GM12878 (cell line): ENCODE measurements at regions not wholly inside any gene's neighbourhood (a gene's known extent, or its start where the extent isn't known, plus 50 kb on each side); places are given as distances from the start of the nearest gene placed in this dataset.

Experiments used
- ATAC-seq: fragments of 200-7000 bp; cut with Tn5 transposase; 3 replicates; pipeline ENCODE4 v1.9.1; 2020; ENCODE audit warnings: mild to moderate bottlenecking, moderate library complexity
- BruUV-seq: library from RNA; stranded (reverse); fragments of 400-500 nt; replicated peaks from 2 replicates; lab custom pipeline; 2021; lab: Mats Ljungman, UMichigan
- CTCF ChIA-PET: fragments of 300-600 bp; sonication (Branson Sonifier 250); formaldehyde crosslinking; extraction: SDS; loops from one replicate; lab custom pipeline; 2021; ENCODE audit warnings: inconsistent platforms; lab: Yijun Ruan, JAX
- POLR2A ChIA-PET: fragments of 350-600 bp; formaldehyde crosslinking; extraction: SDS; loops from one replicate; lab custom pipeline; 2021; ENCODE audit warnings: inconsistent platforms; lab: Charles Lee
- RAD21 ChIA-PET: fragments of 300-600 bp; sonication (Branson Sonifier 250); formaldehyde crosslinking; loops from one replicate; lab custom pipeline; 2023; ENCODE audit warnings: antibody characterized with exemption; ENCODE audit not compliant: unreplicated experiment; lab: Charles Lee
- SMC1A ChIA-PET: fragments of 300-600 bp; sonication (Branson Sonifier 250); formaldehyde crosslinking; loops from one replicate; lab custom pipeline; 2023; ENCODE audit not compliant: unreplicated experiment, uncharacterized antibody; lab: Charles Lee
- DNase-seq: peaks from one replicate; pipeline ENCODE4 v3.0.0-alpha.2; 2011; ENCODE audit warnings: low read depth, low spot score
- FAIRE-seq: peaks from 3 replicates; lab custom pipeline; 2011; peaks lifted over from hg19 to GRCh38; lab: Jason Lieb, UNC
- H2AFZ ChIP-seq: 2 replicates; pipeline ENCODE4 v1.6.0; 2011; ENCODE audit warnings: low read depth, low read length, control low read depth; ENCODE audit not compliant: control insufficient read depth
- H3K27ac ChIP-seq: 2 replicates; pipeline ENCODE4 v1.5.1; 2011; ENCODE audit warnings: control low read depth; ENCODE audit not compliant: control insufficient read depth, insufficient read depth
- H3K27me3 ChIP-seq, 2 experiments: replicated peaks in 1 of 2; 2 replicates each; pipeline versions ENCODE4 v1.6.0 to v1.6.1; 2011; ENCODE audit warnings: low read length in 1 of 2; ENCODE audit not compliant: control insufficient read depth in 2 of 2, insufficient read depth in 2 of 2
- H3K36me3 ChIP-seq, 2 experiments: 2 replicates each; pipeline ENCODE4 v1.5.1; 2011; ENCODE audit warnings: low read length in 1 of 2; ENCODE audit not compliant: control insufficient read depth in 2 of 2, insufficient read depth in 2 of 2
- H3K4me1 ChIP-seq: 2 replicates; pipeline ENCODE4 v1.6.1; 2011; ENCODE audit warnings: mild to moderate bottlenecking, low read length, moderate library complexity, mixed read lengths; ENCODE audit not compliant: control insufficient read depth, insufficient read depth
- H3K4me2 ChIP-seq: 2 replicates; pipeline ENCODE4 v1.6.0; 2011; ENCODE audit warnings: control low read depth; ENCODE audit not compliant: control insufficient read depth, insufficient read depth
- H3K4me3 ChIP-seq: fragments of 200-600 bp; sonication (generic); 2 replicates; pipeline ENCODE4 v1.5.1; 2016
- H3K79me2 ChIP-seq: 2 replicates; pipeline ENCODE4 v1.6.0; 2011; ENCODE audit warnings: low read length; ENCODE audit not compliant: control insufficient read depth, insufficient read depth
- H3K9ac ChIP-seq: 2 replicates; pipeline ENCODE4 v1.8.0; 2011; ENCODE audit warnings: low read length, control low read depth, mixed read lengths; ENCODE audit not compliant: control insufficient read depth, insufficient read depth
- H3K9me3 ChIP-seq: replicated peaks from 3 replicates; pipeline ENCODE4 v1.5.1; 2011; ENCODE audit warnings: mild to moderate bottlenecking, low read length; ENCODE audit not compliant: control insufficient read depth, insufficient read depth
- H4K20me1 ChIP-seq: 2 replicates; pipeline ENCODE4 v1.6.0; 2011; ENCODE audit not compliant: control insufficient read depth, insufficient read depth
- EGR1 ChIP-seq, 2 experiments: IDR thresholded peaks; 1 replicate in 1 of 2; 2 replicates in 1 of 2; pipeline ENCODE4 v1.6.1; 2011 to 2012; ENCODE audit warnings: low read depth in 2 of 2, low read length in 2 of 2, borderline replicate concordance in 1 of 2, mild to moderate bottlenecking in 1 of 2, moderate library complexity in 1 of 2
- KDM1A ChIP-seq: fragments of 200-600 bp; sonication (generic); IDR thresholded peaks from 2 replicates; pipeline ENCODE4 v1.6.1; 2016; ENCODE audit warnings: borderline replicate concordance
- MTA2 ChIP-seq: fragments of 450-650 bp; IDR thresholded peaks from 2 replicates; pipeline ENCODE4 v1.6.1; 2016; ENCODE audit warnings: low read depth, mild to moderate bottlenecking, moderate library complexity
- NR2C1 ChIP-seq: fragments of 450-650 bp; IDR thresholded peaks from 2 replicates; pipeline ENCODE4 v1.6.1; 2017; ENCODE audit warnings: antibody characterized with exemption, mild to moderate bottlenecking, moderate library complexity
- PAX5 ChIP-seq: IDR thresholded peaks from 2 replicates; pipeline ENCODE4 v1.6.1; 2011; ENCODE audit warnings: low read depth, low read length, borderline replicate concordance
- PML ChIP-seq: IDR thresholded peaks from 2 replicates; pipeline ENCODE4 v1.6.1; 2012; ENCODE audit warnings: low read length, inconsistent platforms
- RAD21 ChIP-seq: IDR thresholded peaks from 2 replicates; pipeline ENCODE4 v1.6.1; 2011; ENCODE audit warnings: mild to moderate bottlenecking, low read depth, low read length, moderate library complexity; ENCODE audit not compliant: insufficient read depth
- RCOR1 ChIP-seq: conservative IDR thresholded peaks from 2 replicates; pipeline ENCODE4 v1.6.1; 2012; ENCODE audit warnings: low read depth, low read length, improper control_type of control experiment
- SPI1 ChIP-seq: IDR thresholded peaks from 2 replicates; pipeline ENCODE4 v1.6.1; 2011; ENCODE audit warnings: low read depth, mild to moderate bottlenecking, low read length, moderate library complexity, borderline replicate concordance; ENCODE audit not compliant: insufficient read depth
- TAF1 ChIP-seq: IDR thresholded peaks from 2 replicates; pipeline ENCODE4 v1.6.1; 2011; ENCODE audit warnings: mild to moderate bottlenecking, low read depth, low read length, borderline replicate concordance
- TBL1XR1 ChIP-seq: IDR thresholded peaks from 2 replicates; pipeline ENCODE4 v1.6.1; 2012; ENCODE audit warnings: low read depth, low read length, improper control_type of control experiment
- ZZZ3 ChIP-seq: IDR thresholded peaks from 2 replicates; pipeline ENCODE4 v1.6.1; 2011; ENCODE audit warnings: low read depth; ENCODE audit not compliant: control insufficient read depth, insufficient read length
- WGBS: methylation state at CpG from one replicate; pipeline ENCODE4 v1.1.6; 2016; ENCODE audit warnings: low lambda C conversion rate; ENCODE audit not compliant: insufficient replicate concordance, insufficient coverage; ENCODE audit errors: missing lambda C conversion rate; 5-methylcytosine and 5-hydroxymethylcytosine counted together
- in situ Hi-C: fragments of 300-500 bp; cut with MboI; formaldehyde crosslinking; loops from 9 replicates; pipeline ENCODE4 v1.14.3; 2018; ENCODE audit warnings: mixed read lengths
- intact Hi-C: fragments of 100-400 bp; cut with micrococcal nuclease; formaldehyde crosslinking; loops from one replicate; pipeline ENCODE4 v1.14.2; 2022; ENCODE audit not compliant: unreplicated experiment
- TF ChIP-seq, protein P1 (sequence below): fragments of 450-650 bp; IDR thresholded peaks from 2 replicates; pipeline ENCODE4 v1.6.1; 2016; ENCODE audit warnings: mild to moderate bottlenecking, moderate library complexity, borderline replicate concordance
- TF ChIP-seq, protein P2 (sequence below): IDR thresholded peaks from 2 replicates; pipeline ENCODE4 v1.6.1; 2012; ENCODE audit warnings: low read depth, low read length, improper control_type of control experiment
- TF ChIP-seq, protein P3 (sequence below): IDR thresholded peaks from 2 replicates; pipeline ENCODE4 v1.6.1; 2011; ENCODE audit warnings: mild to moderate bottlenecking, low read depth, low read length, moderate library complexity; ENCODE audit not compliant: insufficient replicate concordance
- TF ChIP-seq, protein P4 (sequence below): fragments of 450-650 bp; IDR thresholded peaks from 2 replicates; pipeline ENCODE4 v1.6.1; 2017; ENCODE audit warnings: mild to moderate bottlenecking

DNA sequence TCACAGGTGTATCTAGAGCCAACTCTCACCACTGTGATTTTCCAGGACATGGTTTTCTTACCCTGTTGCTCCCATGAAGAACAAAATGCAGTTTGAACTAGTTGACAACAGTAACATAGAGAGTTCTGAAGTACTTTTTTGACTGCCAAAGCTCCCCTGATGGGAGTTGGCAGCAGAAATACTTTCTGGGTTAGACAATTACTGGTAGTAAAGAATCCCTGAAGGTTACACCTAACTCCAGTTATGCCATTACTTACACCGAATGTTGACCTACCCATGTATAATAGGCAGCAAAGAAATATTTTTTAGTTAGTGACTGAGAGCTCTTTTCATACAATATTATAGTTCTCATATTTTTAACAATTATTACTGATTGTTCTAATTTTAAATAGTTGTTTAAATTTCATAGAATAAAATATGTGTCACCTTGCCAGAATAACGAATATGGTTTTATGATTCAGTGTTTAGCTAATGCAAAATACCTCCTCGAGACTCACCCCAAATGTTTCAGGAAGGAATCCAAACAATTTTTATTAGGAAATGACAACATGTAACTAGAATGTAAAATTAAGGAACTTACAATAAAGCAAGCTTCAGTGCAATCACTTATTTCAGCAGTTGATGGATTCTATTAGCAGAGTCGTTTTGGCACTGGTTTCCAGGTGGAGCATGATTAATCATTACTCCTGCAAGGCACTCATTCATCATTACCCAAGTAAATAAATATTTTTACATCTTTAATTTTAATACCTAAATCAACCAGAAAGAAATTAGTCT lies 237.6 kb downstream of the MRPL39 start:
- no peak for DNase-seq
- RAD21 ChIA-PET: interaction anchor here (1.1 to 1.8 kb wide), 2 partner anchors 9 to 16 kb away, joined by 3 to 7 read pairs; no protein-coding TSS in a partner anchor
- H3K4me2 ChIP-seq: no peak overlapping the region
- H3K9me3 ChIP-seq: no peaks in the 10 kb centered on the region
- POLR2A ChIA-PET: no interaction called here
- no peaks in the 10 kb centered on the region for H3K4me1 ChIP-seq
- CTCF ChIA-PET: interaction anchor here (0.8 to 2.4 kb wide), 3 partner anchors 16 to 20 kb away, joined by 3 to 9 read pairs (median 4); no protein-coding TSS in a partner anchor
- no TSS peak for BruUV-seq
- H2AFZ ChIP-seq: no peak overlapping the region
- 70% methylated on average over 4 of the region's 4 CpGs for WGBS
- no peak for ATAC-seq
- no peaks in the 10 kb centered on the region for H4K20me1 ChIP-seq
- no peaks in the 10 kb centered on the region for H3K36me3 ChIP-seq
- SMC1A ChIA-PET: interaction anchor here (0.6 to 1.3 kb wide), 6 partner anchors 10 to 36 kb away, joined by 3 to 6 read pairs (median 4); no protein-coding TSS in a partner anchor
- H3K4me3 ChIP-seq: no peak overlapping the region
- no peaks in the 10 kb centered on the region for H3K79me2 ChIP-seq
- no peak overlapping the region for H3K27ac ChIP-seq
- H3K9ac ChIP-seq: no peak overlapping the region
- intact Hi-C loops: no loop called here
- no peak for FAIRE-seq
- H3K27me3 ChIP-seq: no peaks in the 10 kb centered on the region
- in situ Hi-C loops: no loop called here
- TF ChIP-seq NR2C1 (no peak), SPI1 (no peak), RCOR1 (no peak), EGR1 (IDR thresholded peaks at IDR 0.05; ENCODE audit: borderline replicate concordance in 1 of 2, low read depth in 2 of 2, low read length in 2 of 2) (no peak), RAD21 (no peak), TBL1XR1 (no peak), KDM1A (no peak), PAX5 (no peak), PML (no peak), ZZZ3 (no peak), MTA2 (no peak), TAF1 (no peak)
- TF ChIP-seq, protein P1, sequence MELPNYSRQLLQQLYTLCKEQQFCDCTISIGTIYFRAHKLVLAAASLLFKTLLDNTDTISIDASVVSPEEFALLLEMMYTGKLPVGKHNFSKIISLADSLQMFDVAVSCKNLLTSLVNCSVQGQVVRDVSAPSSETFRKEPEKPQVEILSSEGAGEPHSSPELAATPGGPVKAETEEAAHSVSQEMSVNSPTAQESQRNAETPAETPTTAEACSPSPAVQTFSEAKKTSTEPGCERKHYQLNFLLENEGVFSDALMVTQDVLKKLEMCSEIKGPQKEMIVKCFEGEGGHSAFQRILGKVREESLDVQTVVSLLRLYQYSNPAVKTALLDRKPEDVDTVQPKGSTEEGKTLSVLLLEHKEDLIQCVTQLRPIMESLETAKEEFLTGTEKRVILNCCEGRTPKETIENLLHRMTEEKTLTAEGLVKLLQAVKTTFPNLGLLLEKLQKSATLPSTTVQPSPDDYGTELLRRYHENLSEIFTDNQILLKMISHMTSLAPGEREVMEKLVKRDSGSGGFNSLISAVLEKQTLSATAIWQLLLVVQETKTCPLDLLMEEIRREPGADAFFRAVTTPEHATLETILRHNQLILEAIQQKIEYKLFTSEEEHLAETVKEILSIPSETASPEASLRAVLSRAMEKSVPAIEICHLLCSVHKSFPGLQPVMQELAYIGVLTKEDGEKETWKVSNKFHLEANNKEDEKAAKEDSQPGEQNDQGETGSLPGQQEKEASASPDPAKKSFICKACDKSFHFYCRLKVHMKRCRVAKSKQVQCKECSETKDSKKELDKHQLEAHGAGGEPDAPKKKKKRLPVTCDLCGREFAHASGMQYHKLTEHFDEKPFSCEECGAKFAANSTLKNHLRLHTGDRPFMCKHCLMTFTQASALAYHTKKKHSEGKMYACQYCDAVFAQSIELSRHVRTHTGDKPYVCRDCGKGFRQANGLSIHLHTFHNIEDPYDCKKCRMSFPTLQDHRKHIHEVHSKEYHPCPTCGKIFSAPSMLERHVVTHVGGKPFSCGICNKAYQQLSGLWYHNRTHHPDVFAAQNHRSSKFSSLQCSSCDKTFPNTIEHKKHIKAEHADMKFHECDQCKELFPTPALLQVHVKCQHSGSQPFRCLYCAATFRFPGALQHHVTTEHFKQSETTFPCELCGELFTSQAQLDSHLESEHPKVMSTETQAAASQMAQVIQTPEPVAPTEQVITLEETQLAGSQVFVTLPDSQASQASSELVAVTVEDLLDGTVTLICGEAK: no peak
- TF ChIP-seq, protein P2, sequence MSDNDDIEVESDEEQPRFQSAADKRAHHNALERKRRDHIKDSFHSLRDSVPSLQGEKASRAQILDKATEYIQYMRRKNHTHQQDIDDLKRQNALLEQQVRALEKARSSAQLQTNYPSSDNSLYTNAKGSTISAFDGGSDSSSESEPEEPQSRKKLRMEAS: no peak
- TF ChIP-seq, protein P3, sequence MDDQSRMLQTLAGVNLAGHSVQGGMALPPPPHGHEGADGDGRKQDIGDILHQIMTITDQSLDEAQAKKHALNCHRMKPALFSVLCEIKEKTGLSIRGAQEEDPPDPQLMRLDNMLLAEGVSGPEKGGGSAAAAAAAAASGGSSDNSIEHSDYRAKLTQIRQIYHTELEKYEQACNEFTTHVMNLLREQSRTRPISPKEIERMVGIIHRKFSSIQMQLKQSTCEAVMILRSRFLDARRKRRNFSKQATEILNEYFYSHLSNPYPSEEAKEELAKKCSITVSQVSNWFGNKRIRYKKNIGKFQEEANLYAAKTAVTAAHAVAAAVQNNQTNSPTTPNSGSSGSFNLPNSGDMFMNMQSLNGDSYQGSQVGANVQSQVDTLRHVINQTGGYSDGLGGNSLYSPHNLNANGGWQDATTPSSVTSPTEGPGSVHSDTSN: no peak
- TF ChIP-seq, protein P4, sequence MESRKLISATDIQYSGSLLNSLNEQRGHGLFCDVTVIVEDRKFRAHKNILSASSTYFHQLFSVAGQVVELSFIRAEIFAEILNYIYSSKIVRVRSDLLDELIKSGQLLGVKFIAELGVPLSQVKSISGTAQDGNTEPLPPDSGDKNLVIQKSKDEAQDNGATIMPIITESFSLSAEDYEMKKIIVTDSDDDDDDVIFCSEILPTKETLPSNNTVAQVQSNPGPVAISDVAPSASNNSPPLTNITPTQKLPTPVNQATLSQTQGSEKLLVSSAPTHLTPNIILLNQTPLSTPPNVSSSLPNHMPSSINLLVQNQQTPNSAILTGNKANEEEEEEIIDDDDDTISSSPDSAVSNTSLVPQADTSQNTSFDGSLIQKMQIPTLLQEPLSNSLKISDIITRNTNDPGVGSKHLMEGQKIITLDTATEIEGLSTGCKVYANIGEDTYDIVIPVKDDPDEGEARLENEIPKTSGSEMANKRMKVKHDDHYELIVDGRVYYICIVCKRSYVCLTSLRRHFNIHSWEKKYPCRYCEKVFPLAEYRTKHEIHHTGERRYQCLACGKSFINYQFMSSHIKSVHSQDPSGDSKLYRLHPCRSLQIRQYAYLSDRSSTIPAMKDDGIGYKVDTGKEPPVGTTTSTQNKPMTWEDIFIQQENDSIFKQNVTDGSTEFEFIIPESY: no peak
